ENCODE measurements at regions not wholly inside any gene's neighbourhood (a gene's known extent, or its start where the extent isn't known, plus 50 kb on each side); places are given as distances from the start of the nearest gene placed in this dataset.

- Histone ChIP-seq H3K4me2 (ENCODE audit: low read depth, low read length, poor library complexity, severe bottlenecking) (no peak overlapping the region), H4K20me1 (ENCODE audit: insufficient read depth, low read length, poor library complexity, severe bottlenecking) (no peaks in the 10 kb centered on the region), H3K9me2 (replicated peaks; ENCODE audit: low read depth, low read length) (no peaks in the 10 kb centered on the region), H3K27me3 (ENCODE audit: insufficient read depth, low read length, poor library complexity, severe bottlenecking) (no peaks in the 10 kb centered on the region), H3F3A (ENCODE audit: low read depth) (no peaks in the 10 kb centered on the region), H3K9ac (ENCODE audit: low read depth, low read length, poor library complexity, severe bottlenecking) (no peak overlapping the region), H3K79me2 (ENCODE audit: insufficient read depth, low read length) (no peaks in the 10 kb centered on the region), H3K36me3 (ENCODE audit: insufficient read depth, low read length) (no peaks in the 10 kb centered on the region), H2AFZ (ENCODE audit: low read length) (no peak overlapping the region), H3K9me3 (ENCODE audit: insufficient read depth, low read depth, low read length) (no peaks in the 10 kb centered on the region), H3K4me3 (ENCODE audit: low read length, poor library complexity, severe bottlenecking) (no peak overlapping the region), H3K4me1 (ENCODE audit: insufficient read depth, low read length, poor library complexity, severe bottlenecking) (no peaks in the 10 kb centered on the region)
- TF ChIP-seq EZH2phosphoT487 (IDR thresholded peaks at IDR 0.05; ENCODE audit: borderline replicate concordance) (no peak), CTCF (conservative IDR thresholded peaks at IDR 0.05; ENCODE audit: low read length) (no peak)
These were observed 69.3 kb upstream of the TTC29 start for GRCh38 chr4:147014946-147015345.

GRCh38 chr4:147015491-147015890 lies 69.8 kb upstream of the TTC29 start:
- Histone ChIP-seq H3K4me2 (ENCODE audit: low read depth, low read length, poor library complexity, severe bottlenecking) (no peak overlapping the region), H3K27me3 (ENCODE audit: insufficient read depth, low read length, poor library complexity, severe bottlenecking) (no peaks in the 10 kb centered on the region), H3K79me2 (ENCODE audit: insufficient read depth, low read length) (no peaks in the 10 kb centered on the region), H3K9me3 (ENCODE audit: insufficient read depth, low read depth, low read length) (no peaks in the 10 kb centered on the region), H3K9me2 (replicated peaks; ENCODE audit: low read depth, low read length) (no peaks in the 10 kb centered on the region), H3F3A (ENCODE audit: low read depth) (no peaks in the 10 kb centered on the region), H3K9ac (ENCODE audit: low read depth, low read length, poor library complexity, severe bottlenecking) (no peak overlapping the region), H4K20me1 (ENCODE audit: insufficient read depth, low read length, poor library complexity, severe bottlenecking) (no peaks in the 10 kb centered on the region), H3K36me3 (ENCODE audit: insufficient read depth, low read length) (no peaks in the 10 kb centered on the region), H2AFZ (ENCODE audit: low read length) (no peak overlapping the region), H3K4me3 (ENCODE audit: low read length, poor library complexity, severe bottlenecking) (no peak overlapping the region), H3K4me1 (ENCODE audit: insufficient read depth, low read length, poor library complexity, severe bottlenecking) (no peaks in the 10 kb centered on the region)
- TF ChIP-seq CTCF (conservative IDR thresholded peaks at IDR 0.05; ENCODE audit: low read length) (no peak), EZH2phosphoT487 (IDR thresholded peaks at IDR 0.05; ENCODE audit: borderline replicate concordance) (no peak)

GRCh38 chr4:147017081-147017480 lies 71.4 kb upstream of the TTC29 start:
- no peak overlapping the region for H3K4me2 ChIP-seq (ENCODE audit: low read depth, low read length, poor library complexity, severe bottlenecking)
- TF ChIP-seq CTCF (conservative IDR thresholded peaks at IDR 0.05; ENCODE audit: low read length): no peak
- no peak for TF ChIP-seq EZH2phosphoT487 (IDR thresholded peaks at IDR 0.05; ENCODE audit: borderline replicate concordance)
- H3K27me3 ChIP-seq (ENCODE audit: insufficient read depth, low read length, poor library complexity, severe bottlenecking): no peaks in the 10 kb centered on the region
- no peak overlapping the region for H3K4me3 ChIP-seq (ENCODE audit: low read length, poor library complexity, severe bottlenecking)
- no peak overlapping the region for H2AFZ ChIP-seq (ENCODE audit: low read length)
- H3K9me2 ChIP-seq (replicated peaks; ENCODE audit: low read depth, low read length): no peaks in the 10 kb centered on the region
- H3K9ac ChIP-seq (ENCODE audit: low read depth, low read length, poor library complexity, severe bottlenecking): no peak overlapping the region
- no peaks in the 10 kb centered on the region for H3K36me3 ChIP-seq (ENCODE audit: insufficient read depth, low read length)
- no peaks in the 10 kb centered on the region for H3F3A ChIP-seq (ENCODE audit: low read depth)
- H4K20me1 ChIP-seq (ENCODE audit: insufficient read depth, low read length, poor library complexity, severe bottlenecking): no peaks in the 10 kb centered on the region
- H3K9me3 ChIP-seq (ENCODE audit: insufficient read depth, low read depth, low read length): no peaks in the 10 kb centered on the region
- H3K4me1 ChIP-seq (ENCODE audit: insufficient read depth, low read length, poor library complexity, severe bottlenecking): no peaks in the 10 kb centered on the region
- H3K79me2 ChIP-seq (ENCODE audit: insufficient read depth, low read length): no peaks in the 10 kb centered on the region

All from Loucy (cell line).